Activated naive CD4-positive, alpha-beta T cell treated with anti-CD3 and anti-CD28 coated beads, Interleukin-2, amount 10 ng/mL, durations not matched to agents 7 days and 5 days (primary cell): ENCODE measurements at regions not wholly inside any gene's neighbourhood (a gene's known extent, or its start where the extent isn't known, plus 50 kb on each side); places are given as distances from the start of the nearest gene placed in this dataset.

Experiments used
- CTCF ChIA-PET: fragments of 350-600 bp; sonication (Branson Sonifier 250); formaldehyde crosslinking; loops from one replicate; lab custom pipeline; 2021; ENCODE audit warnings: antibody characterized with exemption; lab: Charles Lee
- DNase-seq: peaks from one replicate; pipeline ENCODE4 v3.0.0-alpha.2; 2020
- H3K27ac Mint-ChIP-seq: one replicate; pipeline ENCODE4 v1.8.0; 2021; ENCODE audit warnings: mild to moderate bottlenecking, moderate library complexity, mixed read lengths
- H3K27me3 Mint-ChIP-seq: one replicate; pipeline ENCODE4 v1.8.0; 2021; ENCODE audit warnings: mild to moderate bottlenecking, mixed read lengths
- H3K36me3 Mint-ChIP-seq: one replicate; pipeline ENCODE4 v1.8.0; 2021; ENCODE audit warnings: mixed read lengths
- H3K4me1 Mint-ChIP-seq: one replicate; pipeline ENCODE4 v1.8.0; 2021; ENCODE audit warnings: mixed read lengths
- H3K4me3 Mint-ChIP-seq: one replicate; pipeline ENCODE4 v1.8.0; 2021; ENCODE audit warnings: mild to moderate bottlenecking, moderate library complexity, mixed read lengths
- H3K9me3 Mint-ChIP-seq: one replicate; pipeline ENCODE4 v1.8.0; 2021; ENCODE audit warnings: mixed read lengths

DNA sequence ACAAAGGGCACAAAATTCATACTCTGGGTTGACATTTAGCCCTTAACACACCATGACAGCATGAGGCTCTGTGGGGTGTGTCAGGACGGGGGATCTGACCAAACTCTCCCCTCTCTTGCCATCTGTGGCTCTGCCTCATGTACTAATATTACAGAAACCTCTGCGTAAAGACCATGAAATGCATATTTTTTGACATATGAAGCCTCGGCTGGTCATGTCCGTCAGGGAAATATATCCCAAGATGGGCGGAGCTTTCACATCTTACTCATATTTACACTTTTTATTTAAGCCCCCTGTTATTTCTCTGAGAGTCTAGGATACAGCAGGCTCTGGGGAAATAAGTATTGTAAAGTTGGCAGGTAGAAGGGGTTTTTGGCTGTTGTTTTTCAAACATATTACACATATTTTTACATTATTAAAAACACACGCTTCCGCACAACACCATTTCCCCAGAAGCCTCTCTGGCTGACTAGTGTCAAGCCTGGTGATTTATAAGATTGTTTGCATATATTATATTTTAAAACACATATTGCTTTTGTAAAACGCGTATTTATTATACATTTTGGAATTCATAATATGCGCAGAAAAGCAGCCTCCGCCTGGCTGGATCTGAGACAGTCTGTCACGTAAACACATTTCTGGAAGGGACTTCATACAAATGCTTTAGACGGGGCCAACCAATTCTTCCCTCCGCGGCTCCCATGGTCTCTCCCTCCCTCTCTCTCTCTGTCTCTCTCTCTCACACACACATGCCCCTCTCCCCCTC is 237.7 kb upstream of the ZFHX3 start:
- CTCF ChIA-PET, result no interaction called here
- Mint-ChIP-seq H3K9me3 (no peaks in the 10 kb centered on the region), H3K27me3 (no peaks in the 10 kb centered on the region), H3K4me1 (no peaks in the 10 kb centered on the region), H3K36me3 (no peaks in the 10 kb centered on the region), H3K27ac (no peak overlapping the region), H3K4me3 (no peak overlapping the region)
- DNase-seq, result no peak

DNA sequence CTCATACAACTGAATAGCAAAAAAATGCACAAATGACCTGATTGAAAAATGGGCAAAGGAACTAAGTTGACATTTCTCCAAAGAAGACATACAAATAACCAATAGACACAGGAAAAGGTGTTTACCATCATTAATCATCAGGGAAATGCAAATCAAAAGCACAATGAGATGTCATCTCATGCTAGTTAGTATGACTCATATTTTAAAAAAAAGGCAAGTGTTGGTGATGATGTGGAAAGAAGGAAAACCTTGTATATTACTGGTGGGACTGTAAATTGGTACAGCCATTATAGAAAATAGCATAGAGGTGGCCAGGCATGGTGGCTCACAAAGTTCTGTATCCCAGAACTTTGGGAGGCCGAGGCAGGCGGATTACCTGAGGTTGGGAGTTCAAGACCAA is 232.5 kb upstream of the ZFHX3 start:
- H3K36me3 Mint-ChIP-seq, result no peaks in the 10 kb centered on the region
- no peak overlapping the region for H3K27ac Mint-ChIP-seq
- no peaks in the 10 kb centered on the region for H3K27me3 Mint-ChIP-seq
- no peaks in the 10 kb centered on the region for H3K4me1 Mint-ChIP-seq
- no peak overlapping the region for H3K4me3 Mint-ChIP-seq
- H3K9me3 Mint-ChIP-seq, result peaks cover 8% of the 10 kb centered on the region
- no peak for DNase-seq
- CTCF ChIA-PET, result no interaction called here

DNA sequence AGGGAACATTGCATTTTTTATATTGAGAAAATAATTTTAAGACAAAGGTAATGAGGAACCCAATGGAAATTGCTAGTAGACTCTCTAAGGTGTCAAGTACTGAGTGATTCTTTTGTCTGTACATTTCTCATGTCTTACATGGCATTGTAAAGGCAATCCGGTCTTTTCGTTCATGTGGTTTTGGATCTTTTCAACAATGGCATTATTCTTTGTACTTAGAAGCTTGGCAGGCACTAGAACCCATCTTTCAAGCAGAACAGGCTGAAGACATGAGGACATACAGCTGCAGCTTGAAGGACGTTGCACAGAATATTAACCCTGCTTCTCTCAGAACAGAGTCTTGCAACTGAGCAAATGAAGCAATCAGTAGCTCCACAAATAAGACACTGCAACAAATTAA is 231.5 kb upstream of the ZFHX3 start:
- Mint-ChIP-seq H3K27ac (no peak overlapping the region), H3K36me3 (no peaks in the 10 kb centered on the region), H3K4me3 (no peak overlapping the region), H3K9me3 (peaks cover 8% of the 10 kb centered on the region), H3K27me3 (no peaks in the 10 kb centered on the region), H3K4me1 (no peaks in the 10 kb centered on the region)
- CTCF ChIA-PET, result no interaction called here
- no peak for DNase-seq

DNA sequence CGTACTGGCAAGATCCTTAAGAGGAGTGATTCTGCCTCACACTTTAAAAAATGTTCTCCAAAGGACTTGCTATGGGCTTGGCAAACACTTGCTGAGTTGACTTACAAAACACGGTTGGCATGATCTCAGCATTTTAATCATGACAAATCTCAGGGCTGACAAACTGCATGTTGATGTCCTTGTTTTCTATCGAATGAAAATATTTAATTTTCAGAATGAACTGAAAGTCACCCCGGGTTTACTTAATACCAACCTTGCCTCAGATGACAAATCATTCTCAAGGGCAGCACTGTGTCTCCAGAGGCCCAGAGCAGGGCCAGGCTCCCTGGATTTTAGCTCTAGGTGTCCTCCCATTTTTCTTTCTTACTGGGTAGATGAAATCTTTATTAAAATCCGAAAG is 229.1 kb upstream of the ZFHX3 start:
- Mint-ChIP-seq H3K36me3 (no peaks in the 10 kb centered on the region), H3K4me3 (no peak overlapping the region), H3K9me3 (peaks cover 8% of the 10 kb centered on the region), H3K27me3 (no peaks in the 10 kb centered on the region), H3K27ac (no peak overlapping the region), H3K4me1 (no peaks in the 10 kb centered on the region)
- CTCF ChIA-PET, result no interaction called here
- no peak for DNase-seq

DNA sequence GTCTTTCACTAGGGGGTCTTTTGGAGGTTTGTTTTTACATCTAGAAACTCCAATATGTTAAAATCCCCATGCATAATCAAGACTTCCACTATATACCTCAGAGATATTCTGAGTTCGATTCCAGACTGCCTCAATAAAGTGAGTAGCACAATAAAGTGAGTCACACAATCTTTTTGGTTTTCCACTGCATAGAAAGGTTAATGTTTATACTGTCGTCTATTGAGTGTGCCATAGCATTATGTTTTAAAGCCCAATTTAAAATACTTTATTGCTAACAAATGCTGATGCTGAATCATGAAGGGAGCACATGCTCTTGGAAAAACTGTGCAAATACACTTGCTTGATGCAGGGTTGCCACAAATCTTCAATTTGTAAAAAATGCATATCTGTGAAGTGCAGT is 227.5 kb upstream of the ZFHX3 start:
- peaks cover 8% of the 10 kb centered on the region for H3K9me3 Mint-ChIP-seq
- no peak for DNase-seq
- H3K27me3 Mint-ChIP-seq, result no peaks in the 10 kb centered on the region
- no peak overlapping the region for H3K4me3 Mint-ChIP-seq
- H3K27ac Mint-ChIP-seq, result no peak overlapping the region
- no peaks in the 10 kb centered on the region for H3K36me3 Mint-ChIP-seq
- no peaks in the 10 kb centered on the region for H3K4me1 Mint-ChIP-seq
- CTCF ChIA-PET, result no interaction called here

DNA sequence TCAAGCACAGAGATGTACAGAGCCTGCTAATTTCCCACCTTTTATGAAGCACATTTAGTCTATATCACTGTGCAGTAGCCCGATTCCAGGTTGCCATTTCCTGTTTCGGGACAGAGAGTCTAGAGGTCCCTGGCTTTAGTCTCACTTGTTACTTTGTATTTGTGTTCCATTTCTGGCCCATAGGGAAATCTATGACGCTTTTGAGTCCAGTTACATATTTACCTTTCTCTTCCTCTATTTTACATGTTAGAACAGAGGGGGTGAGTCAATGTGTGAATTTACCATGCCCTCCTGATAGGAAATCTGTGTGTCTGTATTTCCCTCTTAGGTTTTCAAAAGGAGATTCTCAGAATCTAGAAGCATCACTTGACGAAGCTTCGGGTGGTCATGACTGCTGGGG is 227.1 kb upstream of the ZFHX3 start:
- CTCF ChIA-PET, result no interaction called here
- no peak overlapping the region for H3K27ac Mint-ChIP-seq

DNA sequence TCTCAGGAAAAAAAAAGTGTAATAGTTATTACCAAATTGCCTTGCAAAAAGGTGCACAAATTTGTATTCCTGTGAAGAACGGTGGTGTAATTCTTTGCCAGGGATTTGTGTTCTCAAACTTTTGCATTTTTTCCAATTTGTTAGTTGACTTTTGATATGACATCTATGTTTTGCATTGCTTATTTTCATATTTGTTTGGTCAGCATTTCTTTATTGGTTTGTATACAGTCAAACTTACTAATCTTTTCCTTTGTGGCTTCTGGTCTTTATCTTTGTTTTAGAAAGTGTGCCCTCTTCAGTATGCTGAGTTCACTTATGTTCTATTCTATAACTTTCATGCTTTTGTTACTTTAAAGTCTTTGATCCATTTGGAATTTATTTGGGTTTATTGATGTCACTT is 226.2 kb upstream of the ZFHX3 start:
- Mint-ChIP-seq H3K9me3 (peaks cover 9% of the 10 kb centered on the region), H3K27ac (no peak overlapping the region), H3K4me3 (no peak overlapping the region), H3K36me3 (no peaks in the 10 kb centered on the region), H3K27me3 (no peaks in the 10 kb centered on the region), H3K4me1 (no peaks in the 10 kb centered on the region)
- no peak for DNase-seq
- CTCF ChIA-PET, result no interaction called here

More for the DNA sequence above, 227.1 kb upstream of the ZFHX3 start:
- H3K4me3 Mint-ChIP-seq, result no peak overlapping the region
- H3K27me3 Mint-ChIP-seq, result no peaks in the 10 kb centered on the region
- H3K4me1 Mint-ChIP-seq, result no peaks in the 10 kb centered on the region
- no peaks in the 10 kb centered on the region for H3K36me3 Mint-ChIP-seq
- H3K9me3 Mint-ChIP-seq, result peaks cover 7% of the 10 kb centered on the region
- DNase-seq, result no peak

DNA sequence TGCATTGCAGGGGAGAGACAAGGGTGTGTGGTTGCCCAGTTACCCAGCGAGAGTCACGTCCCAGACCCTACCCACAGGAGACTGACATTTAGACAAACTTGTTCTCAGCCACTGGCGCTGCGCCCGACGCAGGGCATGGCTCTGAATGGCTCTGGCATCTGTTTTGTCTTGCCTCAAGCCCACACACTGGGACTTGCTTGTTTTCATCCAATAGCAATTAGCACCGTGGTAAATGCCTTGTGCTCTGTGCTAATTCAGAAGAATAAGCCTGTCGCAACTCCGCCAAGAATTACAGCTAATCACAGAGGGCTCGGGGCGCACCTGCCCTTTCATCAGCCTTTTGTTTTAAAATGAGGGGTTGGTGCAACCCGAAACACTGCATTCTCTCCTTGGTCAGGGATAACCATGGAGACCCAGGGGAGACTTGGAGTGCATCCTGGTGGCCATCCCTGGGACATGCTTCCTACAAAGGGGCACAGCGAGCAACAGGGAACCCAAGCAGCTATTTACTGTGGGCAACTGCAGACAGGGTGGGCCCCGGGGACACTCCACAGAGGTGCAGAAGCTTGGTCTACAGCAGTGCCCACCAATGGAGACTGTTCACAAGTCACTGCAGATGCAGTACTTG is 220.6 kb upstream of the ZFHX3 start:
- H3K4me1 Mint-ChIP-seq, result no peaks in the 10 kb centered on the region
- CTCF ChIA-PET, result no interaction called here
- H3K27me3 Mint-ChIP-seq, result no peaks in the 10 kb centered on the region
- no peak for DNase-seq
- no peak overlapping the region for H3K27ac Mint-ChIP-seq
- H3K4me3 Mint-ChIP-seq, result no peak overlapping the region
- H3K9me3 Mint-ChIP-seq, result peaks cover 6% of the 10 kb centered on the region
- H3K36me3 Mint-ChIP-seq, result no peaks in the 10 kb centered on the region

DNA sequence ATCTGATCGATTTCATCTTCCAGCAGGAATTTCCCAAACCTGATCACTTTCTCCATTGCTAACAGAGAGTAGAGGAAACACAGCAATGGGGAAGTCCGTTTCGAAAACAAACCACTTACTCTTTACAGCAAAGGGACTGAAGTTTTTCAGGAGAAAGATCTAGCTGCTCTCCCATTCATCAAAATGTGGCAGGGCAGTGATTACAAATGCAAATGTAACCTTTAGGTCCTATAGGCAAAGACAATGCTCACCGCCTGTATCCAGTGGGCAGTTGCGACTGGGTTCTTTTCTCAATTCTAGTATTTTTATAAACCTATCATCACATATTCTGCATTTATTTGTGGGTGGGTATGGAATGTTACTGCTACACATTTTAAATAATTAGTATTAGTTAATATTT is 218.0 kb upstream of the ZFHX3 start:
- DNase-seq, result no peak
- peaks cover 8% of the 10 kb centered on the region for H3K9me3 Mint-ChIP-seq
- CTCF ChIA-PET, result no interaction called here
- H3K27ac Mint-ChIP-seq, result no peak overlapping the region
- no peaks in the 10 kb centered on the region for H3K27me3 Mint-ChIP-seq
- no peak overlapping the region for H3K4me3 Mint-ChIP-seq
- no peaks in the 10 kb centered on the region for H3K4me1 Mint-ChIP-seq
- no peaks in the 10 kb centered on the region for H3K36me3 Mint-ChIP-seq

DNA sequence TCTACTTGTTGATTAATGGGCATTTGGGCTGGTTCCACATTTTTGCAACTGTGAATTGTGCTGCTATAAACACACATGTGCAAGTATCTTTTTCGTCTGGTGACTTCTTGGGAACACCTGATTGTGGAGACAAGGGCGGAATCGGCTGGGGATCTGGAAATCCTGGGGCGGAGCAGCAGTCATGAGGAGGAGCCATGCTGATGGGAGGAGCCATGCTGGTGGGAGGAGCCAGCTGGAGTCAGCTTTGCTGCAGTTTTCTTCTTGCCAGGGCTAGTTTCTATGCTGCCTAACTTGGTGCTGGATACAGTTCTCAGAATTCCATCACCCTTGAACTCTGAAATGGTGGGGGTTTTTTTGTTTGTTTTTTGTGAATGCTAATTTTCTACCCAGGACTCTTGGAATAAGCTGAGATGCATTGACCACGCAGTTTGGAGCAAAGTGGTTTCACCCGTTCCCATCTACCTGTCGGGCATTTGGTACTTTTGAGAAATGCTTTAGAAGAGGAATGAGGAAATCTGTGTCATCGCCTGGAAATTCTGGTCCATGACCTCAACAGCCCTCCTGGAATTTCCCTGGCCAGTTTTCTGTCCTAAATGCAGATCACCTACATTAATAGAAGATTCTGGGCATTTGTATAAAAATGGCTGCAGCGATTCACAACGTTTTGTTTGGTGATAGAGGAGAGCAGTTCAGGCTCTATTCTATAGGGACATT is 217.4 kb upstream of the ZFHX3 start:
- Mint-ChIP-seq H3K9me3 (peaks cover 8% of the 10 kb centered on the region), H3K27me3 (no peaks in the 10 kb centered on the region), H3K27ac (no peak overlapping the region), H3K36me3 (no peaks in the 10 kb centered on the region), H3K4me3 (no peak overlapping the region), H3K4me1 (no peaks in the 10 kb centered on the region)
- no peak for DNase-seq
- CTCF ChIA-PET, result no interaction called here

DNA sequence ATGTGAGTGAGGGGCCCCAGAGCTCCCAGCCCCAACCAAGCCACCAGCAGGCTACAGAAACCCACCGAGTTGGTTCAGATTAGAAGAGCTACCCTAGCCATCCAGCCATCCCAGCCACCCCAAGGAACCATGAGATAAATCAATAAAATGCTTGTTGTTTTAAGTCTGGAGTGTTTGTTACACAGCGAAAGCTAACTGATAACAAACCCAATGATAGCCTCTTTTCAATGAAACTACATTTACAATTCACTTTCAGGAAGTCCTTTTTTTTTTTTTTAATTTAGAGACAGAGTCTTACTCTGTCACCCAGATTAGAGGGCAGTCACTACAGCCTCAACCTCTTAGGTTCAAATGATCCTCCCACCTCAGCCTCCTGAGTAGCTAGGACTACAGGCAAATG is 215.0 kb upstream of the ZFHX3 start:
- H3K27ac Mint-ChIP-seq, result no peak overlapping the region
- H3K4me1 Mint-ChIP-seq, result no peaks in the 10 kb centered on the region
- H3K27me3 Mint-ChIP-seq, result no peaks in the 10 kb centered on the region
- H3K4me3 Mint-ChIP-seq, result no peak overlapping the region
- CTCF ChIA-PET, result interaction anchor here (0.6 kb wide), 1 partner anchor 978 kb away, joined by 4 read pairs; no protein-coding TSS in a partner anchor
- H3K9me3 Mint-ChIP-seq, result peaks cover 3% of the 10 kb centered on the region
- DNase-seq, result no peak
- H3K36me3 Mint-ChIP-seq, result no peaks in the 10 kb centered on the region

DNA sequence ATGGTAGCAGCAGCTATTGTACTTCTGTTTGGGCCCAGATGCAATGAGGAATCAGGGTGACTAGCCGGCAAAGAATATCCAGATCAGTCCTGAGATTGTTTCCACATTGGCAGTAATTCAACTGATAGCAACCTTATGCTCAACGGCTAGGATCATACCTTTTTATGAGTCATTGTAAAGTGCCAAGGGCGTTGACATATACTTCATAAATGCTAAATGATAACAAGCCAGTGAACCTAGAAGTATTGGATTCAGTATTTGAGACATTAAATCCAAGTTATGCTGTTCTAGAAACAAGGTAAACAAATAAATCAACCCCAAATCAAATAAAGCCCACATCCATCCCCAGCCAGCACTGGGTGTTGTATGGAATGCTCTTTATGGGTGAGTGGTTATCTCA is 207.1 kb upstream of the ZFHX3 start:
- no peak overlapping the region for H3K4me3 Mint-ChIP-seq
- DNase-seq, result no peak
- no peaks in the 10 kb centered on the region for H3K36me3 Mint-ChIP-seq
- no peaks in the 10 kb centered on the region for H3K9me3 Mint-ChIP-seq
- H3K27me3 Mint-ChIP-seq, result no peaks in the 10 kb centered on the region
- no peaks in the 10 kb centered on the region for H3K4me1 Mint-ChIP-seq
- no peak overlapping the region for H3K27ac Mint-ChIP-seq
- CTCF ChIA-PET, result no interaction called here

DNA sequence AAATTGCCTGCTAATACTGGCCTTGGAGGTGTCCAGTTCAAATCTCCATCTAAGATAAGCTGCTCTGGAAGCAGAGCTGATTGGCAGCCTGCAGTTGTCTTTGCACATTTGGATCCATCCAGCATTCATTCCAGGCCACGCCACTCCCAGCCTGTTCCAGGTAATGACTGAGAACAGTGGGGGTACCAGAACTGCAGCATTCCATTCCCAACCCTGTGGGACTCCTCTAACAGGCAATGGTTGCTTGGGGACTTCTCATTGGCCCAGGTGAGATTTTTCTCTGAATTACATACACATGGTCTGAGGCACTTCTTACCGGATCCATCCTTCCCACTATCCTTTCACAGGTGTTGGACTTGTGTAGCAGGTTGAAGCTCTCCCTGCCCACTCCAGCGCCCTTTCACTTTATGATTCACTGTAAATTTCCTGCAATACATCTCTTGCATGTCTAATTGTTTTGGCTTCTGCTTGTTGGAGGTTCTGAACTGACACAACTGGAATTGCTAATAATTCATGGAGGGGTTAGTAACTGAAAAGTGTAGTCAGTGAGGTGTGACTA is 206.1 kb upstream of the ZFHX3 start:
- no peak overlapping the region for H3K4me3 Mint-ChIP-seq

DNA sequence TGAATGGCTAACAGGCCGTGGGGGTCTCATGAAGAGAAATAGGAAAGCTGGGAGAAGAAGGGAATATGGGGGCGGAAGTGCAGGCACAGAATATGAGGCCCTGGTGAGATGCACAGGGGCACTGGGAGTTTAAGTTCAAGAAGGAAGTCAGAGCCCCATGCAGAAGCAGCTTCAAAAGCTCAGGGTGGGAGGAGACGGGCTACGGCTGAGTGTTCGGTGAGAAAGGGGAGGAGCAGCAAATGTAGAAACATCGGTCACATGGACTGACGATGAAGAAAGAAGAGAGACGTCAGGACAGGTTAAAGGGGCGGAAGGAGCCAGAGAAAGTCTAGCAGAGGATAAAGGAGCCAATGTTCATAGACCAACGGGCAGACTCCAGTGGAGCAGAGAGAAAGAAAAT is 204.5 kb upstream of the ZFHX3 start:
- Mint-ChIP-seq H3K27ac (no peak overlapping the region), H3K36me3 (no peaks in the 10 kb centered on the region)
- no peak for DNase-seq

More for the DNA sequence above, 206.1 kb upstream of the ZFHX3 start:
- no peaks in the 10 kb centered on the region for H3K27me3 Mint-ChIP-seq
- DNase-seq, result no peak
- no peaks in the 10 kb centered on the region for H3K36me3 Mint-ChIP-seq
- H3K4me1 Mint-ChIP-seq, result no peaks in the 10 kb centered on the region
- CTCF ChIA-PET, result interaction anchor here (0.6 kb wide), 1 partner anchor 36 kb away, joined by 3 read pairs; no protein-coding TSS in a partner anchor
- no peaks in the 10 kb centered on the region for H3K9me3 Mint-ChIP-seq
- H3K27ac Mint-ChIP-seq, result no peak overlapping the region

More for the DNA sequence above, 204.5 kb upstream of the ZFHX3 start:
- H3K4me3 Mint-ChIP-seq, result no peak overlapping the region
- no peaks in the 10 kb centered on the region for H3K9me3 Mint-ChIP-seq
- H3K27me3 Mint-ChIP-seq, result no peaks in the 10 kb centered on the region
- no peaks in the 10 kb centered on the region for H3K4me1 Mint-ChIP-seq
- CTCF ChIA-PET, result no interaction called here
